HG03575 (cell line): ENCODE measurements at regions not wholly inside any gene's neighbourhood (a gene's known extent, or its start where the extent isn't known, plus 50 kb on each side); places are given as distances from the start of the nearest gene placed in this dataset.
"Not testable (repeated sequence)": the region's sequence is repeated elsewhere in the genome, so short reads cannot be mapped to it uniquely, and the experiment has no call there.

Experiments
- ATAC-seq: cut with Tn5 transposase; IDR thresholded peaks from one replicate; pipeline ENCODE4 v1.9.1; 2021; ENCODE audit not compliant: unreplicated experiment, insufficient number of reproducible peaks, low FRiP score; ENCODE audit errors: extremely low read depth

- no peak for ATAC-seq
Measured at GRCh38 chr2:204360218-204361007, 184.9 kb upstream of the PARD3B start.

DNA sequence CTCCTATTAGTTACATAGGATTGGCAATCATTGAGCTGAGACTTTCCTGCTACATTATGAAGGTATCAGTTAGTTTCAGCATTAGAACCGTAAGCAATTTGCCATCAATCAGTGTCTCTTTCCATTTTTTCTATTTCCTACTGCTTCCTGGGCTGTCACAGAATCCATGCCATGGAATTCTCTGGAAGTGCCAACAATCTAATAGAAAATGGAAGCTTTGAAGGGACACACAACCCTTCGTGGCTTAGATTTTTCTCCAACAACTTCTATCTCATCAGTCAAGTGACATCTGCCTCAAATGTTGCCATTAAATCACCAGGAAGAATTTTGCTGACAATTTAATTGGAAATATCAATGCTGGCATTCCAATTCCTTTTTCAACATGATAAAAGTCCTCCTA lies 183.5 kb upstream of the PARD3B start:
- no peak for ATAC-seq

- no peak for ATAC-seq
Measured at GRCh38 chr2:204362581-204362980, 182.7 kb upstream of the PARD3B start.

GRCh38 chr2:204363513-204363912 lies 181.8 kb upstream of the PARD3B start:
- no peak for ATAC-seq

GRCh38 chr2:204364860-204365535 lies 180.3 kb upstream of the PARD3B start:
- no peak for ATAC-seq

DNA sequence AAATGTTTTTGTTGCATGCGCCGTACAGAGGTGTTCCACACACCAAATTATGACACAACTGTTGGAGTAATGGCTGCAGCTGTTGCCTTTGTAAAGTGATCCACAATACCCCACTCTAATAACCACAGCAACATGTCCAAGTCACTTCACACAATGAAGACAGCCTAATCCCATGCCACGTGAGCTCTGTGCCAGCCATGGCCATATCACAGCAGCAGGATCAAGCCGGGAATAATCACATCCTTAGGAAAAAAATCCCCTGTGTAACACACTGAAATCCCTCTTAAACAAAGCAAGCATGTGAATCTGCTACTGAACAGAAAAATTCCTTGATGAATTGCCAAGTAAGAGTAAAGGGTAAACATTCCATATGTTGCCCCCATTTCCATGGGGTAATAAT lies 179.5 kb upstream of the PARD3B start:
- no peak for ATAC-seq

DNA sequence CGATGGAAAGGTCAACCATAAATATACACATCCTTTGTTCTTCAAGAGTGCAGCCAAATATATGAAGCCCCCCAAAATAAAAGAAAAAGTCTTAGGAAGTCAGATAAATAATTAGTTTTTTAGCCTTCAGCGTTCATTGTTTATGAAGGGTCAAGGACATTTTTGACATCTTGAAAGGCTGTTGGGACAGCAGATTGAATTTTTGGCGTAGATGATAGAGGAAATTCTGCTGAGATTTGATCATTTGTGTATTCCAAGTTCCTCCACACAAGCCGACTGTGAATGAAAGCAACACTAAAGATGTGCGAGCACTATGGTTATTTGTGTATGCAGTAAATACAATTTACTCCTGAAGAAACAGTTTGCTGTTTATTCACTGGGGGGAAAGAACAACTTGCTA lies 177.8 kb upstream of the PARD3B start:
- ATAC-seq: no peak

- no peak for ATAC-seq
Measured at GRCh38 chr2:204370172-204370718, 175.0 kb upstream of the PARD3B start.

DNA sequence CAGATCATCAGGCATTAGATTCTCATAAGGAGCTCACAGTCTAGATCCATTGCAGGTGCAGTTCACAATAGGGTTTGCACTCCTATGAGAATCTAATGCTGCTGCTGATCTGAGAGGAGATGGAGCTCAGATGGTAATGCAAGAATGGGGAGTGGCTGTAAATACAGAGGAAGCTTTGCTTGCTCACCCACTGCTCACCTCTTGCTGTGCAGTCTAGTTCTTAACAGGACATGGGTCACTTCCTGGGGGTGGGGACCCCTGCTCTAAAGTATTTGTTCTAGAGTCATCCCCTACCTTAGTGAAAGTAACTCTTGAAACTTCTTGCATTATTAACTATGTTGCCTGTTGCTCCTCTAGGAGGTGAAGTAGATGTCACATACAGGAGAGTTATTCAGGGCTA lies 171.3 kb upstream of the PARD3B start:
- ATAC-seq: no peak

DNA sequence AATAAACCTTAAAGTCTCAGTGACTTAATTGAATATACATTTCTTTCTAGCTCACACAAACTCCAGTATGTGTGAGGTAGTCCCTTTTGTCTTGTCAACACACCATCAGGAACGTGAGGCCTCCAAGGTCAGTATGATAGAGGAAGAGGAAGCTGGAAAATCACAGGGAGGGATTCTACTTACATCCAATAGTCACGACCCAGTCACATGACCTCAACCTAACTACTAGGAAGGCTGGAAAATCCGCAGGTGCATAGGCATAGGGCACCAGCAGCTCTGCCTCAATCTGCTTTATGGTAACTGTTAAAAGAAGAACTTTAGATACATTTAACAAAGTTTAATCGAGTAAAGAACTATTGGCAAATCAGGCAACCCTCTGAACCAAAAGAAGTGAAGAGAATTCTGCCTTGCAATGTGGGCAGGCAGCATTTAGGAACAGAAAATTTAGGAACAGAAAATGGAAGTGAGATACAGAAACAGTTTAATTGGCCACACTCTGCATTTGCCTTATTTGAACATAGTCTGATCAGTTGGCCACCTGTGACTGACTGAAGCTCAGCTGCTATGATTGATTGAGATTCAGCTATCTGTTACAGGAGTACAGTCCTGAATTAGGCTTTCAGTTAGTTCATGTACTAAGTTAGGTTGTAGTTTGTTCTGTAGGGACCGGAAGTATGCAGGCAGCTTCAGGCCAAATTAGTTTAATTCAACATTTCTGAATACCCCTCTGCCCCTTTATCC lies 165.0 kb upstream of the PARD3B start:
- no peak for ATAC-seq

DNA sequence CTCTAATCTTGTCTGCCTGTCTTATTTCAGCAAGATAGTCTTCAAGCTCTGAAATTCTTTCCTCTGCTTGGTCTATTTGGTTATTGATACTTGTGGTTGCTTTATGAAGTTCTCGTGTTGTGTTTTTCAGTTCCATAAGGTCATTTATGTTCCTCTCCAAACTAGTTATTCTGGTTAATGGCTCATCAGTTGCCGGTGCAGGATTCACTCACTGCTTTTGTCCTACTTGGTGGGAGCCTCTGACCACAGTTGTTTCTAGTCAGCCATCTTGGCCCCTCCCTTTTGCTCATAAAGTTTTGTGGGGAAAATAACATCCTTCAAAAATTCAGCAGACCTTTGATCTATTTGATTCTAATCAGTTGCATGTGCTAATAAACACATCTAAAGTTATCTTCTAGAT lies 158.6 kb upstream of the PARD3B start:
- no peak for ATAC-seq

- ATAC-seq: no peak
Measured at GRCh38 chr2:204389120-204389519, 156.2 kb upstream of the PARD3B start.

DNA sequence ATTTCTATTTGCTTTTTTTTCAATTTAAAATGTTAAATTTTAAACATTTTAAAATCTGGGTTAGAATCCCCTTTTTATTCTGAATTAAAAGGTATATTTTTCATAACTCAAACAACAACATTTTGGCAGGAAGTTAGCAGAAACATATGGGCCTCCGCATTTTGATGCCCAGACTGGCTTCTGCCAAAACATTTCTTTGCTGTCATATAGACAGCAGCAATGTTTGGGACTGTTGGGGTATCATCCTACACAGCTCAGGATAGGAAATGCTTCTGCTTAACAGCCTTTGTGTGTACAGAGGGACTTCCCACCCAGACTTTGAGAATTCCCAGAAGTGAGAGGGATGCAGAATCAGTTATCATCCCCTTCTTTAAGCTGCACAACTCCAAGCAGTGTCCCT lies 155.4 kb upstream of the PARD3B start:
- no peak for ATAC-seq

- no peak for ATAC-seq
Measured at GRCh38 chr2:204395539-204395938, 149.7 kb upstream of the PARD3B start.

GRCh38 chr2:204401114-204401513 lies 144.2 kb upstream of the PARD3B start:
- ATAC-seq: no peak

DNA sequence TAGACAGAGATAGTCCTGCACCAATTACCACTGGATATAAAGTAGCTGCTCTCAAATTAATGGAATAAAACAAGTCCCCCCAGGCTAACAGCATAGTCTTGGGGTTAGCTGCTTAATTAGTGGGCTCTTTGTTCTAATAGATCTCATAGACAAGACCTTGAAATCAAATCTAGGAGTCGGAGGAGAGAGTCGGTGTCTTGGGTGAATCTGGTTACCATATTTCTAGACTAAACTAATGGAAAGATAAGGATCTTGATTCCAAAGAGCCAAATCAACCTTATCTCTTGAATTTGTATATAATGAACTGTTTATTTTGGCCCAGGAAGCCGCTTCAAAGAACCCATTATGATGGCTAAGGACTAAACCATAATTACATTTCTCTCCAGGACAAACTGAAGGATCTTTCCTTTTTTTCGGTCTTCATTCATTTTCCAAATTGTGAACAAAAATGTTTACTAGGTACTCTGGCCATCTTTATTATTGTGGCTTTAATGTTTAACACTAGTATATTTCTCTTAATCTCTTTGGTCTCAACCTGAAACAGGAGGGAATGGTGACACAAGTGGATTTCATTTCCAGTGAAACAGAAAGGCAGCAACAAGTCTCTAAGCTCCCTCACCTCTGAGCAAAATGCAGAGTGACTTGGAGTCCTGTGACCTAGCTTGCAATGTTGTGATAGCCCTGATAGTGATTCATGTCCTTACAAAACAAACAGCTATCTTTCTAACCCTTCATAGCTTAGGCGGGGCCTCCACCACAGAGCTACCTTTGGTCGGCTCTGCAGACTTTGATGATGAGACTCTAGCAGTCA lies 137.9 kb upstream of the PARD3B start:
- no peak for ATAC-seq

DNA sequence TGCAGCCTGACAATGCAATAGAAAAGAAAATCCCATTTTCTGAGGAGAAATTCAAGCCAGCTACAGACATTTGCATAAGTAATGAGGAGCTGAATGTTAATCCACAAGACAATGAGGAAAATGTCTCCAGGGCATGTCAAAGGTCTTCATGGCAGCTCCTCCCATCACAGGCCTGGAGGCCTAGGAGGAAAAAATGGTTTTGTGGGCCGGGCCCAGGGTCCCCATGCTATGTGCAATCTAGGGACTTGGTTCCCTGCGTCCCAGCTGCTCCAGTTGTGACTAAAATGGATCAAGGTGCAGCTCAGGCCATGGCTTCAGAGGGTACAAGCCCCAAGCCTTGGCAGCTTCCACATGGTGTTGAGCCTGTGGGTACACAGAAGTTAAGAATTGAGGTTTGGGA lies 132.5 kb upstream of the PARD3B start:
- not testable (repeated sequence) for ATAC-seq

DNA sequence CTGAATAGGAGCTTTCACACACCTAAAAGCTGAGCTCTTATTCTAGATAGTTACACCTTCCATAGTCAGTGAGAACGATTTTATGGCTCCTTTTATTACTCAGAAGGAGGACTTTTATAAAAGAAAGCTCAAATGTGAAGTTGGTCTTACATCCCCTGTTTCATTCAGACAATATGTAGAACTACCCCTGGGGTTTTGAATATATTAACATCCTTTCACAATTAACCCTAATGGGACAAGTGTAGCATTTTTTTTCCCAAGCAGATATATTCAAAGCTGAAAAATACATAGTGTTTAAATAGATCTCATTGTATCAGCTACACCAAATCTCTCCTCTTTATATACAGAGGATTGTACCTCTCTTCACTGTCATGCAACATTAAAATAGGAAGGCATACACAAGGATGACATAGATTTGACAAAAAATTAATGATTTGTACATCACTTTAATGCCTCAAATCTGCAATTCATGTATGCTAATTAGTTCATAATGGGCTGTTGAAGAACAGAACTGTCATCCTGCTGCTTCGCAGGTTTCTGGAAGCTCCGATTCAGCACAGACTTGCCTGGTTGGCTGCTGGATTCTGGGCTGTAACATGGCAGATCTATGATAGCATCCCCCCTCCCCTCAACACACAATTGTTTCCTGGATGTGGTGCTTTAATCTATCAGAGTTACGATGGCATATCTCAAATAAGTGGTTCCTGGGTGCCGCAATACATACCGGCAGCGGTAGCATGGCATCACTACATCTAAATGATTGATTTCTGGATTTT lies 129.7 kb upstream of the PARD3B start:
- no peak for ATAC-seq
